IPS-NIHi7 (cell line): ENCODE measurements at regions not wholly inside any gene's neighbourhood (a gene's known extent, or its start where the extent isn't known, plus 50 kb on each side); places are given as distances from the start of the nearest gene placed in this dataset.

Source experiments
- DNase-seq: peaks from one replicate; pipeline ENCODE4 v3.0.0; 2012; ENCODE audit warnings: mixed read lengths; ENCODE audit errors: extremely low spot score

DNA sequence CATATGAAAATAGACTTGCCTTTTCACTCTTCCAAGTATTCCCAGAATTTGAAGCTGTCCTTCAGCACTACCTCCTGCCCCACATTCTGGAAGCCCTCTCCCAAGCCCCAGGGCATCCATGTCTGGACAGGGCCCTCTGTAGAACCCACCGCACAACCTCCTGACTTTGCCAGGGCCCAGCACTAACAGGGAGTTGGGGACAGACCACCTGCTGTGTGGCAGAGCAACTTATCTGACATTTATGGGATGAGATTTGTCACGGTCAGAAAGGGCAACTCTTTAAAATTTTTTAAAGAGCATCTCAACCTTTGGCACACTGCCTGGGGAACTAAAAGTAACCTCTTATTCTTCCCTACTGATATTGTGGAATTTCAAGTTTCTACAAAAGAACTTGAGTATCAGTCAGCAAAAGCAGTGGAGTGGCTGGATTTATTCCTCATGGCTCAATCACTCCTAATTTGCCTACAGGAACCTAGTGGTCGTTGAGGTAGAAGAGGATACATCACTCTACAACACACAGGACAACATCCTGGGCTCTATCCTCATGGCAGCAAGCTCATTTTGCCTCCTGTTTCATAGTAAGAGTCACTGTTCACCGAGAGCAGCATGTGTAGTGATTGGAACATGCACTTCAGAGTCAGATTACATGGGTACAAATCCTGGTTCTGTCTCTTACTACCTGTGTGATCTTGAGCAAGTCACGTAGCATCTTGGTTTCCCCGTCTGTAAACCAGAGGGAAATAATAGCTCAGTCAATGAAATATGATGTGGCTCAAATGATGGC, 285.3 kb downstream of the ENC1 start:
- no peak for DNase-seq

DNA sequence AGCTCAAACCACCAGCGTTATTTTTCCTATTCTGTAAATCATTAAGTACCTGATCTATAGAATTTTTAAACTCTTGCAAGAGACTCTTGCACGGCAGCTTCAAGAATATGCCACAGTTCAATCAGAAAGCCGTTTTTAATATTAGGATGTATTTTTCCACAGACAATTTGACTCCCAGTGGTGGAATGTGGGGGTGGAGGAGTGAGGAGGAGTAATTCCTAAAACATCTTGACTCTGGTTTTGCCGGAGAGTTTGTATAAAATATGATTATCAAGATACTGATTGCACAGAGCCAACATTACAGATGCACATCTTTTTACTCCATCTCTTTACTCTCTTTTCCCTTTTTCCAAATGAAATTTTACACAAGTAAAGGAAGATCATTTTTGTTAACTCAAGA, 288.3 kb downstream of the ENC1 start:
- DNase-seq = no peak

DNA sequence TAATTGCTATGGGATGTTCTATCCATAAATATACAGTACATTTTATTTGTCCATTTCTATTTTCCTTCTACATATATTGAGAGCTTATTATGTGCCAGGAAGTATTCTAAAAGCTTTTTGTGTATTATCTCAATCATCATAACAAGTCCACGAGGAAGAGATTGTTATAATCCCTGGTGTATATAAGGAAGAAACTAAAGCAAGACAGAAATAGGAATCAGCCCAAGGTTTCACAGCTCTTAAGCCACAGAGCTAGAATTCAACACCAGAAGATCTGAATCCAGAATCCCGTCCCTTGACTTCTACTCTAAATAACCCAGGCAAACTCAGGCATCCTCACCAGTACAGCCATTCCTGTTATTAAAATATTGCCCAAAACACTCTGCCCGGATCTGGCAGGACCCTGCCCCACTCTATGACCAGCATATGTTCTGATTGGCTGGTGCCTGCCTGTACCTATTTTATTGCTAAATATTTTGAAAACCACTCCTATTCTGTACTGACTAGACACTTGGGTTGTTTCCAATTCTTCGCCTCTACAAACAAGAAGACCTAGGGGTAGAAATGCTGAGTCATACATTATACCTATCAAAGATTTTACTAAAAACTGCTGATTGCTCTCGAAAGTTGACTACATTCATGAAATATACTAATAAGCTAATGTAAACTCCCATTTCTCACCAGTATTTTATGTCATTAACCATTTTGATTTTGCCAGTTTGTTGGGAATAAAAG, 297.4 kb downstream of the ENC1 start:
- DNase-seq = no peak

DNA sequence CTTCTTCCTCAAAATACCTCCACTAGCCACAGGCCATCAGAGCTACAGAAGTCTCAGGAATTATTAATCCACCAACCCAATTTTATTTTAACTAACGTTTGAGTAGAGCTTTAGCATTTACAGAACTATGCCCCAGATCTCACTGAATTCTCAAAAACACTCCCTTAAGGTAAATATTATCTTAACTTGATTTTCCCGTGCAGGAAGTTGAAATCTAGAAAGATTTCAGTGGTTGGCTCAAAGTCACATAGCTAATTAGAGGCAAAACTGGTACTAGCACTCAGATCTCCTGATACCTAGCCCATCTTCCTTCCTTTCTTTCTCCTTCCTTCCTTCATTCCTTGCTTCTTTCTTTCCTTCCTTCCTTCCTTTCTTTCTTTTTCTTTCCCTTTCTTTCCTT, 298.3 kb downstream of the ENC1 start:
- no peak for DNase-seq

DNA sequence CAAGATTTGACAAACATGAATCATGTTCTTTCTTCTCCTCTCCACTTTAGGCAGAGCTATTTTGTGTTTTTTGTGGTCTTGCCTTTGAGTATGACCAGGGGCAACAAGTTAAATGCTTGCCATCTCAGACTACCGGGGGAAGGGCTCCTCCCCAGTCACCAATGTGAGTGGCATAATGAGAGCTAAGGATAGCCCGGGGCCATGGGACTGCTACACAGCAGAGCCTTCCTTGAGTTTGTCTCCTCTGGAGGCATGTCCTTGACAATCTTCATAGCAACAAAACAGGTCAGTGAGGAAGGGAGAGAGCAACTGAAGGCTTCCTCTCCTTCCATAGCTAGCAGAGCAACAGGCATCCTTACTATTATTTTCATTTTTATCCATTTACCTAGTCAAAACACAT, 299.3 kb downstream of the ENC1 start:
- DNase-seq = no peak

DNA sequence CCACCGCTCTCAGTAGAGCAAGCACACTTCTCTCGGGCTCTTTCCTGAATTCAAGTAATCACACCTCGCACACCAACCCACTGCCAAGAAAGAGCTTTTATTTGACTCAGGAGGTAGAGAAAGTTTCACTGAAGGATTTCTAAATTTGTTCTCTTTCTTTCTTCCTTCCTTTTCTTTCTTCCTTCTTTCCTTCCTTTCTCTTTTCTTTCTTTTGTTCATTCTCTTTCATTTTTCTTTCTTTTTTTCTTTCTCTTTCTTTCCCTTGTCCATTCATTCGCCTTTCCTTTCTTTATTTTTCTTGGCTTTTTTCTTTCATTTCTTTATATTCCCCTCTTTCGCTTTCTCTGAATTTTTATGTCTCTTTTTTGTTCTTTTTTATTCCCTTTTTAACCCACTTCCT, 300.1 kb downstream of the ENC1 start:
- no peak for DNase-seq

DNA sequence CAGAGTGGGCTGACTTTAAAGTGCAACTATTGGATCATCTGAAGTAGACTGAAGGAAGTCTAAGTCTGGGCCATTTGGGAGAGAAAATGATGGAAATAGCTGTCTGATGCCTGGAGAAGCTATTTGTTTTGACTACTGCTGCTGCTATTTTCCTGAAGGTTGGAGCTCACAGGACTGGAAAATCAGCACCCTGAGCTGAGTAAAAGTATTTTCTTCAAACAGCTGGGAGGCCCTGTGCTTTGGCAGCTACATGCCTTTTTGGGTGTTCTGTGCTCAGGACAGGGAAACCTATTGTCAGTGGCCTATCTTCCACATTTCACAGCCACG, 302.6 kb downstream of the ENC1 start:
- DNase-seq = no peak

DNA sequence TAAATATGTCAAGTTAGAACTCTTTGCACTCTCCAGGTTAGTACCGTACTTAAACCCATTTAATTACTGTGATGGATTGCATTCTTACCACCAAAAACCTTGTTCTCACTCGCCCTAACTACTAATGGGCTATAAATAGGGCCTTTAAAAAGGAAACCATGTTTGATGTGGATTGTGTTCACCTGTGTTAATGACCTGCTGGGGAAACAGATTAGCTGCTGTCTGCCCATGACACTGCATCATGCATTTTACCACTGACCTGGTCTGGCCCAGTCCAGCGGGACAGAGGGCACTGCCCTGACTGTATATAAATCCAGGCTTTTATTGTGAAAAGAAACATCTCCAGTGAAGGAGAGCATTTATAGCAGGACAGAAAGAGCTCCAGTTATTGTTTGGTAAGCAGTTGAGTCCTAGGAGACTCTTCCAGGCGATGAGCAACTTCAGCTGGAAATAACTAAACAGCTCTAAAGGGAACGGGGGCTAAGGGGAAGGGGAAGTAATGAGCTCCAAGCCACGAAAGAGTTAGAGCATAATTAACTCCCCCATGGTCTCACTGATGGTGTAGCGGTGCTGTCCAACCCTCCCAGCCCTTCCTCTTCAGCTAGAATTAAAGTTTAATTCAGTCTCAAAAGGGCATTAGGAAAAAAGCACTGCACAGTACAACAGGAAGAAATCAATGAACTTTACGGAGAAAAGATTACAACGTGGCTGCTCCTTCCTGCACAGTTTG, 303.1 kb downstream of the ENC1 start:
- DNase-seq = no peak

DNA sequence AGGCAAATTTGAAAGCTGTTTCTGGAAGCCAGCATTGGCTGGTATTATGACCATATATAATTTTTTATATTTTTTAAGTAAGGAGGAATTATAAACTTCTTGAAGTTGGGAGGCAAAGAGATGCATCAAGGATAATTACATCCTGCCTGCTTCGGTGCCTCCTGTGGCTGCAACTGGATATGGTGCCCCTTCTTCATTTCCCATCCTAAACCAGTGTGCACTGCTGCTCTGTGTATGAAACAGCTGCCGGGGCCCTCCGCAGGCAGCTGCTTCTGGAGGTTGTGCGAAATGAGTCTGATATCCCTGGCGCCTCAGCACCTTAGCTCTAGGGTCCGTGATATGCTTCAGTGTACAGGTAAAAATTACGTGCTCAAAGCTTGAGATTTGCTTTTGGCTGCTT, 304.2 kb downstream of the ENC1 start:
- peak; percentile 22 for DNase-seq

DNA sequence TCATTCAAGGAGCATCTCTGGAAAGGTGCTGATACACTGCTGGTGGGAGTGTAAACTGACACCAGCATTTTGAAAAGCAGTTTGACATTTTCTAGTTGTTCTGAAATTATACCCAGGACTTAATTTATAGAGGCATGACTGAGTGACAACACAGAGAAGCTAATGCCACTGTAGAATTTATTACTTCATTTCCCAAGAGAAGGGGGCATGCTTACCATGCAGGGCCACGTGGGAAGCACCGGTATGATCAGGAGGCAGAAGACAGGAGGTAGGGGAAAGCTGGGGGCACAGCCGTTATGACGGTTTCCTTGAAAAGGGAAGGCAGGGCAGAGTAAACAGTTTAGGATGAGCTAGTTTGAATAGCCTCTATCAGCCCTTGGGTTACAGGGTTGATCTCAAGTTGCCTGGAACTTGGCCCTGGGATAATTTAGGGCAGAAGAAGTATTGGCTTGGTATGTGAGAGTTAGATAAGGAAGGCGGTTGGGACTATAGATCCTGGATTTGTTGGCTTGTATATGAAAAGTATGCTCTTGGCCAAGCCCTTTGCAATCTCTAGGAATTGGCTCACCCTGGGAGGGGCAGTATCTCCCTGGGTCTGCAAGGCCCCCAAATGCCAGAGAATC, 305.7 kb downstream of the ENC1 start:
- DNase-seq = no peak

DNA sequence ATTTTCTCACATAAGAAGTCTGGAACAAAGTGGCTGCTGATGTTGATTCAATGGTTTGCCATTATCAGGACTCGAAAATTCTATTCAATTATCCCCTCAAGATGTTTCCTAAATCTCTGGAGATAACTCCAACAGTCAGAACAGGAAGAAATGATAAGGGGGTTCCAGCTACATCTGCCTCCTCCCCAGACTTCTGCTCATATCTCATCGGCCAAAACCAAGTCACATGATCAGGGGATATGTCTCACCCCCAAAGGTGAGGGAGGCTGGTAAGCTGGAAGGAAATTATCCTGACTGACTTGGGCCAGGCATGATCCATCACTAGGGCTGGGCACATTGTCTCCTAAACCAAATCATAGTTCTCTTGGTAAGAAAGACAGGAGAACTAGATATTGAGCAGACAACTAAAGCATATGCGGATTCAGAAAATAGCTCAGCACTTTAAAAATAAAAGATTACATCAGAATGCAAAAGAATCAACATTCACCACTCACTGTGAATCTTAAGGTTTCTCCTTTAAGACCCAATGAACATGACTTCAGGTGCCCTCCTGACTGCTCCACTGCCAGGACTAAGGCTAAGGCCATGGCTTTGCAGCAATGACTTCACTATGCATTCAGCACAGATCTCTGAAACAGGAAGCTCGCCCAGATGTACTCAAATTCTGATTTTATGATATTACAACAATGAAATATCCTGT, 306.3 kb downstream of the ENC1 start:
- no peak for DNase-seq

DNA sequence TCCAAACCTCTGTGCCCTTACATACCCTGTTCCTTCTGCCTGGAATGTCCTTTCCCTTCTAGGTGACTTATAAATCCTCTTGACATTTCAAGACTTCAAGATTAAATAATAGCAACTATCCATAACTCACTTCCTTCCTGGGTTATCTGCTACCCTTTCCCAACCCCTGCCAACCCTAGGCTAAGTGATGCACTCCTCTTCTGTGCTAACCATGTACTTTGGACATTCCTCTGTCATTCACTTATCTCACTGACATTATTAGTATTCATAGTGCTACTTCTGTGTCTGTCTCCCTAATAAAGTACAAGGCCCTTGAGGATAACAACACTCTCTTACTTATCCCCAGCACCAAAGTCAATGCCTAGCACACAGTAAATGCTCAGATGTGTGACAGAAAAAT, 307.1 kb downstream of the ENC1 start:
- no peak for DNase-seq

DNA sequence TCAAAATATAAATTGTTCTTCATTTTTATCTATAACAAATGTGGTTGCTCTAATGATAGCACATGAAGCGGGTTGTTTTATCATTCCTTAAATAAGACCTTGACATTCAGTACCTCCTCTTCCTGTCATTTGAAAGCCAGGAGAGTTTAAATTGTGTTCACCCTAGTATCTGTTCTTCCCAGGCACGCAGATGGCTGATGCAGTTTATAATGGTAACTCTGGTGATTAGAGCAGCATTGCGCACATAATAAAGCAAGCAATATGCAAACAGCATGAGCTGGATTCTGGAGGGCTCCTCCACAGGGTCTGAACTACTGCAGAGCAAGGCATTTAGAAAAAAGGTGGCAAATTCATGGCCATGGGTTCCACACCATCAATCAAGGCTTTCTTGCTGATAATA, 307.8 kb downstream of the ENC1 start:
- no peak for DNase-seq

DNA sequence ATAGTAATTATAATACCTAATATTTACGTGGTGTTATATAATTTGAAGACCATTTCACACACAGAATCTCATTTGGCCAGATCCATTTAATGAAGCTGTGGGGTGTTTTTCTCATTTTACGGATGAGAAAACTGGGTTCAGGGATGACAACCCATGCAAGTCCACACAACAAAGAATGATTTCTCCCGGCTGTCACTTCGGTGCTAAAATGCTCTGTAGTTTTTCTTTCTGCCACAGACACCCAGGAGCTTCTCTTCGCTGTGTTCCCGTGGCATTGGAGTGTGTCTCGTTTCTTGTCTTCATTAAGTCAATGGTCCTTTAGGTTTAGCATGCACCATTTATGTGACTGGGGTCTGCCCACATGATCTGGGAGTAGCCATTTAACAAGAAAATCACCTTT, 308.5 kb downstream of the ENC1 start:
- no peak for DNase-seq

DNA sequence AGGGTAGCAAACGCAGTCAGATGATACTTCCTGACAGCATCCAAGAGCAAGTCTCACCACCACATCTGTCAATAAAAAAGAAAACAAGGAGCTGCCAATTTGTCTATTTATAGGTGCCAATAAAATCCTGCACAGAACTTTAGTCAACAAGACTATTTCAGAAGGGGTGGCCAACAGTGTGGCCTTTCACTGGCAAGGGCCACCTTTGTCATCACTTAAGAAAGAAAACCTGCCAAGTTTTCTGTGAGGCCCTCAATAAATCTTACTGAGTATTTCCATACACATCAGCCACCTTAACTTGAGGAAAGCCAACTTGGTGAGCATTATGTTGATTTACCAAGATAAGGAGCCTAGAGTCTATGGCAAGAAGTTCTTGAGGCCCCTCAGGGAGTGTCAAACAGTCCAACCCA, 312.3 kb downstream of the ENC1 start:
- no peak for DNase-seq

DNA sequence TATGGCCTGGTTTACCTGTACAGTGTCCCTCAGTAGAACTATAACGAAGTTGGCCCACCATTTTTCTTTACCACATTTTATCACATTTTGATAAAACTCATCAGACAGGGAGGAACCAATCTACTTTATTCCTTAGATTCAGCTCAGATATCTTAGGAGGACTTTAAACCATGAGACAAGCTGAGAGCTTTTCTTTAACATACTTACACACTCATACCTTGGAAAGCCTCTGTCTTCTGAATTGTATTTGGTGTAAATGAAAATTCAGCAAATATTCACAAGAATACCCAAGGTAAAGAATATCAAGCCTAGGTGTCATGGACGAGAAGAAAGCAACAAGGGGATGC, 313.2 kb downstream of the ENC1 start:
- DNase-seq = no peak

DNA sequence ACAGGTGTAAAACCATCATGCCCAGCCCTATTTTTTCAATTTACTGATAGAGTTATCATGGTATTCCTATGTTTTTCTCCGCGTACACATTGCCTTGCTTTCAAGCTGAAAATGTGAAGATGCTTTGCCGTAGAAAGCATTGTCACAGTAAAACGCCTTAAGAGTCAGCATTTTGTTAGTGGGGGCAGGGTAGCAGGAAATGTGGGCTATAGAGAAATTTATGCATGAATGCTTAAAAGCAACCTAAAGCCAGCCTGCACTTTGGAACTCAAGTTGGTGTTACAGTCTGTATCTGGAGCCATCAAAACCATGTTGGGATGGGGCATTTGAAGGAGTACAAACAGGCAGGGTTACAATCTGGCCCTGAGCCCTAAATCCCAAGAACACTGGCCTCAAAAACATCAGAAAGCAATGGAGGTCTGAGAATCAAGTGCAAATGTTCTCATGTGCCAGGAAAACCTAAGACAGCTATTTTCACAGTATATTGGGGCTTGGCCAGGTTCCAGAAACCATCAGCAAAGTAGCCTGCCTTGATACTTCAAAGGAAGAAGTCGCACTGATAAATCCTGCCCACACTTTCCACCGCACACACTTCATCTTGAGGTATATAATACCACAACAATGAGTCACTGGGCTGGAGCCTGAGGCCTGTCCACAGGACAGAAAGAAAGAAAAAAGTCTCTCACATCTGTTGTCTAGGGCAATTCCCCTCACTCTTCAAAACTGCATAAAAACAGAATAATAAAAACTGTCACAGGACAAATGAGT, 313.8 kb downstream of the ENC1 start:
- peak; percentile 19 for DNase-seq

DNA sequence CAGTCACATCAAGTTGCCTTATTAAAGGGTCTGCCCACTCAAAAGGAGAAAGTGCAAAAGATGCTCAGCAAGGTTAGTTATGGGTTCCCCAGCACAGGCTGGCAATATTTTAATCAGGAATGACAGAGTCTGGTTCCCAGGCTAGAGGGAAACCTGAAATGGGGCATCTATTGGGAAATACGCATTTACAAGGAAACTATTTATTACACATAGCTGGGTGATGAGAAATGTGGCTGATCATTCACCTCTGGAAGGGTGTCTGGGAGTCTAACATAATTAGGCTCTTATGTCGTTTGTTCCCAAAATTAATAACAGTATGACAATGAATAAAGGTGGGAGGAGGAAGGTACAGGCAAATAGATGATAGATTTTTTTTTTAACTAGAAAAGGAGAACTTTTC, 314.7 kb downstream of the ENC1 start:
- no peak for DNase-seq

DNA sequence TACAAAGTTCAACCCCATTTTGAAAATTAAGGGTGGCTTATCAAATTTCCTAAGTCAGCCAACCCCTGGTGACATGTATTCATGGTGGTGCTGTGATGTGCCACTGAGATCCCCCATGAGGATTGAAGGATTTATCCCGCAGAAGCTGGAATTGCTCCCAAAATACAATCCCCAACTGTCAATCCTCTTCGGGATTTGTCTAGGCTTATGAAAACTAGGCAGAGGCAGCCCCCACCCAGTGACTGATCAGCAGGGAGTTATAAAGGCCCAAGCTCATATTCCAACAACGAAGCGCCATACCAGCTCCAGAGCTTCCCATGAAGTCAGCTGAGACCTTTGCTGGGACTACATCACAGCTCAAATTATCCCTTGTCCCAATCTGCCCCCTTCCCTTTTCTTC, 316.0 kb downstream of the ENC1 start:
- no peak for DNase-seq

DNA sequence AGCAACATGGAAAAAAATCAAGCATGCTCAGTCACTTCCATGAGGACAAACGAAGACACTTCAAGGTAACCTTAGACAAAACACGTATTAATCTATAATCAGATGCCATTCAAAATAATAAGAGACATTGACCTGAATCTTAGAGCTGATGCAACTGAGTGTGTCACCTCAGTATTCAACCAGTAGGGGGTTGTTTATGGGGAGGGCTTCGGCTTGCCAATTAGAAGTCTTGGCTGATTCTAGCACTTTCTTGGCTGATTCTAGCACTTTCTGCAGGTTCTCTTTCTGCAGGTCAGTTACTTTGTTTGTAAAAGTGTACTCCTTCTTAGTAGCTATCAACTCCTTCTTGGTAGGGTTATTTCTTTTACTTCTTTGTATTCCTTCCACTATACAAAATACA, 317.6 kb downstream of the ENC1 start:
- no peak for DNase-seq

DNA sequence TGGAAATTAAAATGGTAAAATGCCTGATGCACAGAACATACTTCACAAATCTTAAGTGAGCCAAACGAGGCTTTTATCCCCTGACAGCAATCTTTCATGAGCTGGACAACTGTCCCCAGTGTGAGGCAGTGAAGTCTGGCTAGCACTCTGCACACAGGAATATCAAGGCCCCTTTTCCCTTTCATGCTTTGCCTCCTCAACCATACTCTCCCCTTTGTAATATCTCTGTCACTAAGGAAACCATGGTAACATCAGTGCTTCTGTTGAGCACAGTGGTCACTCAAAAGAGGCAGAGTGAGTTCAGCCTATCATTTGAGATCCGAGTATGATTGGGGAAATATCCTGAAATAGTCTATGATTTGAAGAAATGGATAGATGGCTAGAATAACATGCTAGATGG, 318.3 kb downstream of the ENC1 start:
- DNase-seq = no peak
